ENCODE measurements at regions not wholly inside any gene's neighbourhood (a gene's known extent, or its start where the extent isn't known, plus 50 kb on each side); places are given as distances from the start of the nearest gene placed in this dataset.

DNA sequence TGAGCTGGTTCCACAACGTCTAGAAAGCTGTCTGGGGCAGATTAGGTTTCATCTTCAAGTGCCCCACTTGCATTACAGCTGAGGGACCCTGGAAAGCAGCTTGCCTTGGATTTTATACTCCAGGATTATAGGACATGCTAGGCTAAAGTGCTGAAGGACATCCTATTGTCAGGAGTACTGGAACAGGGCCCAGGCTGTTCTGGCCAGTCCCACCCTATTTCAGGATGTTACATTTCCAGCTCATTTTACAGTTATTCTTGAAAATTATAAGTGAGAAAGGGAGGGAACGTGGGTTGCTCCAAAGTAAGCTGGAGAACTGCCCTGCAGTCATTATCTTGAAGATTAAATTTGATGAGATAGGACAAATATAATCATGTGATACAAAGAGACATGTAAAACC, 71.0 kb upstream of the UGT8 start:
- TF ChIP-seq TEAD4 (CRISPR knock-in tag; IDR thresholded peaks at IDR 0.05) (no peak), CREB1 (CRISPR knock-in tag; IDR thresholded peaks at IDR 0.05) (no peak), ETV6 (CRISPR knock-in tag; IDR thresholded peaks at IDR 0.05) (no peak), GABPB1 (CRISPR knock-in tag; IDR thresholded peaks at IDR 0.05) (no peak), ZNF396 (CRISPR knock-in tag; IDR thresholded peaks at IDR 0.05; ENCODE audit: borderline replicate concordance) (no peak), ATF1 (CRISPR knock-in tag; IDR thresholded peaks at IDR 0.05) (no peak), FOXP1 (CRISPR knock-in tag; IDR thresholded peaks at IDR 0.05; ENCODE audit: borderline replicate concordance) (no peak)
- TF ChIP-seq, protein P1, sequence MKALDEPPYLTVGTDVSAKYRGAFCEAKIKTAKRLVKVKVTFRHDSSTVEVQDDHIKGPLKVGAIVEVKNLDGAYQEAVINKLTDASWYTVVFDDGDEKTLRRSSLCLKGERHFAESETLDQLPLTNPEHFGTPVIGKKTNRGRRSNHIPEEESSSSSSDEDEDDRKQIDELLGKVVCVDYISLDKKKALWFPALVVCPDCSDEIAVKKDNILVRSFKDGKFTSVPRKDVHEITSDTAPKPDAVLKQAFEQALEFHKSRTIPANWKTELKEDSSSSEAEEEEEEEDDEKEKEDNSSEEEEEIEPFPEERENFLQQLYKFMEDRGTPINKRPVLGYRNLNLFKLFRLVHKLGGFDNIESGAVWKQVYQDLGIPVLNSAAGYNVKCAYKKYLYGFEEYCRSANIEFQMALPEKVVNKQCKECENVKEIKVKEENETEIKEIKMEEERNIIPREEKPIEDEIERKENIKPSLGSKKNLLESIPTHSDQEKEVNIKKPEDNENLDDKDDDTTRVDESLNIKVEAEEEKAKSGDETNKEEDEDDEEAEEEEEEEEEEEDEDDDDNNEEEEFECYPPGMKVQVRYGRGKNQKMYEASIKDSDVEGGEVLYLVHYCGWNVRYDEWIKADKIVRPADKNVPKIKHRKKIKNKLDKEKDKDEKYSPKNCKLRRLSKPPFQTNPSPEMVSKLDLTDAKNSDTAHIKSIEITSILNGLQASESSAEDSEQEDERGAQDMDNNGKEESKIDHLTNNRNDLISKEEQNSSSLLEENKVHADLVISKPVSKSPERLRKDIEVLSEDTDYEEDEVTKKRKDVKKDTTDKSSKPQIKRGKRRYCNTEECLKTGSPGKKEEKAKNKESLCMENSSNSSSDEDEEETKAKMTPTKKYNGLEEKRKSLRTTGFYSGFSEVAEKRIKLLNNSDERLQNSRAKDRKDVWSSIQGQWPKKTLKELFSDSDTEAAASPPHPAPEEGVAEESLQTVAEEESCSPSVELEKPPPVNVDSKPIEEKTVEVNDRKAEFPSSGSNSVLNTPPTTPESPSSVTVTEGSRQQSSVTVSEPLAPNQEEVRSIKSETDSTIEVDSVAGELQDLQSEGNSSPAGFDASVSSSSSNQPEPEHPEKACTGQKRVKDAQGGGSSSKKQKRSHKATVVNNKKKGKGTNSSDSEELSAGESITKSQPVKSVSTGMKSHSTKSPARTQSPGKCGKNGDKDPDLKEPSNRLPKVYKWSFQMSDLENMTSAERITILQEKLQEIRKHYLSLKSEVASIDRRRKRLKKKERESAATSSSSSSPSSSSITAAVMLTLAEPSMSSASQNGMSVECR (CRISPR knock-in tag; IDR thresholded peaks at IDR 0.05; ENCODE audit: borderline replicate concordance) = no peak
- TF ChIP-seq, protein P2, sequence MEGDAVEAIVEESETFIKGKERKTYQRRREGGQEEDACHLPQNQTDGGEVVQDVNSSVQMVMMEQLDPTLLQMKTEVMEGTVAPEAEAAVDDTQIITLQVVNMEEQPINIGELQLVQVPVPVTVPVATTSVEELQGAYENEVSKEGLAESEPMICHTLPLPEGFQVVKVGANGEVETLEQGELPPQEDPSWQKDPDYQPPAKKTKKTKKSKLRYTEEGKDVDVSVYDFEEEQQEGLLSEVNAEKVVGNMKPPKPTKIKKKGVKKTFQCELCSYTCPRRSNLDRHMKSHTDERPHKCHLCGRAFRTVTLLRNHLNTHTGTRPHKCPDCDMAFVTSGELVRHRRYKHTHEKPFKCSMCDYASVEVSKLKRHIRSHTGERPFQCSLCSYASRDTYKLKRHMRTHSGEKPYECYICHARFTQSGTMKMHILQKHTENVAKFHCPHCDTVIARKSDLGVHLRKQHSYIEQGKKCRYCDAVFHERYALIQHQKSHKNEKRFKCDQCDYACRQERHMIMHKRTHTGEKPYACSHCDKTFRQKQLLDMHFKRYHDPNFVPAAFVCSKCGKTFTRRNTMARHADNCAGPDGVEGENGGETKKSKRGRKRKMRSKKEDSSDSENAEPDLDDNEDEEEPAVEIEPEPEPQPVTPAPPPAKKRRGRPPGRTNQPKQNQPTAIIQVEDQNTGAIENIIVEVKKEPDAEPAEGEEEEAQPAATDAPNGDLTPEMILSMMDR (IDR thresholded peaks at IDR 0.05) = no peak
- TF ChIP-seq, protein P3, sequence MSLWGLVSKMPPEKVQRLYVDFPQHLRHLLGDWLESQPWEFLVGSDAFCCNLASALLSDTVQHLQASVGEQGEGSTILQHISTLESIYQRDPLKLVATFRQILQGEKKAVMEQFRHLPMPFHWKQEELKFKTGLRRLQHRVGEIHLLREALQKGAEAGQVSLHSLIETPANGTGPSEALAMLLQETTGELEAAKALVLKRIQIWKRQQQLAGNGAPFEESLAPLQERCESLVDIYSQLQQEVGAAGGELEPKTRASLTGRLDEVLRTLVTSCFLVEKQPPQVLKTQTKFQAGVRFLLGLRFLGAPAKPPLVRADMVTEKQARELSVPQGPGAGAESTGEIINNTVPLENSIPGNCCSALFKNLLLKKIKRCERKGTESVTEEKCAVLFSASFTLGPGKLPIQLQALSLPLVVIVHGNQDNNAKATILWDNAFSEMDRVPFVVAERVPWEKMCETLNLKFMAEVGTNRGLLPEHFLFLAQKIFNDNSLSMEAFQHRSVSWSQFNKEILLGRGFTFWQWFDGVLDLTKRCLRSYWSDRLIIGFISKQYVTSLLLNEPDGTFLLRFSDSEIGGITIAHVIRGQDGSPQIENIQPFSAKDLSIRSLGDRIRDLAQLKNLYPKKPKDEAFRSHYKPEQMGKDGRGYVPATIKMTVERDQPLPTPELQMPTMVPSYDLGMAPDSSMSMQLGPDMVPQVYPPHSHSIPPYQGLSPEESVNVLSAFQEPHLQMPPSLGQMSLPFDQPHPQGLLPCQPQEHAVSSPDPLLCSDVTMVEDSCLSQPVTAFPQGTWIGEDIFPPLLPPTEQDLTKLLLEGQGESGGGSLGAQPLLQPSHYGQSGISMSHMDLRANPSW (CRISPR knock-in tag; conservative IDR thresholded peaks at IDR 0.05; ENCODE audit: low read depth) = no peak
- TF ChIP-seq, protein P4, sequence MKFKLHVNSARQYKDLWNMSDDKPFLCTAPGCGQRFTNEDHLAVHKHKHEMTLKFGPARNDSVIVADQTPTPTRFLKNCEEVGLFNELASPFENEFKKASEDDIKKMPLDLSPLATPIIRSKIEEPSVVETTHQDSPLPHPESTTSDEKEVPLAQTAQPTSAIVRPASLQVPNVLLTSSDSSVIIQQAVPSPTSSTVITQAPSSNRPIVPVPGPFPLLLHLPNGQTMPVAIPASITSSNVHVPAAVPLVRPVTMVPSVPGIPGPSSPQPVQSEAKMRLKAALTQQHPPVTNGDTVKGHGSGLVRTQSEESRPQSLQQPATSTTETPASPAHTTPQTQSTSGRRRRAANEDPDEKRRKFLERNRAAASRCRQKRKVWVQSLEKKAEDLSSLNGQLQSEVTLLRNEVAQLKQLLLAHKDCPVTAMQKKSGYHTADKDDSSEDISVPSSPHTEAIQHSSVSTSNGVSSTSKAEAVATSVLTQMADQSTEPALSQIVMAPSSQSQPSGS (CRISPR knock-in tag; IDR thresholded peaks at IDR 0.05; ENCODE audit: borderline replicate concordance, low read depth) = no peak
- TF ChIP-seq, protein P5, sequence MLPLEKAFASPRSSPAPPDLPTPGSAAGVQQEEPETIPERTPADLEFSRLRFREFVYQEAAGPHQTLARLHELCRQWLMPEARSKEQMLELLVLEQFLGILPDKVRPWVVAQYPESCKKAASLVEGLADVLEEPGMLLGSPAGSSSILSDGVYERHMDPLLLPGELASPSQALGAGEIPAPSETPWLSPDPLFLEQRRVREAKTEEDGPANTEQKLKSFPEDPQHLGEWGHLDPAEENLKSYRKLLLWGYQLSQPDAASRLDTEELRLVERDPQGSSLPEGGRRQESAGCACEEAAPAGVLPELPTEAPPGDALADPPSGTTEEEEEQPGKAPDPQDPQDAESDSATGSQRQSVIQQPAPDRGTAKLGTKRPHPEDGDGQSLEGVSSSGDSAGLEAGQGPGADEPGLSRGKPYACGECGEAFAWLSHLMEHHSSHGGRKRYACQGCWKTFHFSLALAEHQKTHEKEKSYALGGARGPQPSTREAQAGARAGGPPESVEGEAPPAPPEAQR (CRISPR knock-in tag; IDR thresholded peaks at IDR 0.05) = no peak
- TF ChIP-seq, protein P6, sequence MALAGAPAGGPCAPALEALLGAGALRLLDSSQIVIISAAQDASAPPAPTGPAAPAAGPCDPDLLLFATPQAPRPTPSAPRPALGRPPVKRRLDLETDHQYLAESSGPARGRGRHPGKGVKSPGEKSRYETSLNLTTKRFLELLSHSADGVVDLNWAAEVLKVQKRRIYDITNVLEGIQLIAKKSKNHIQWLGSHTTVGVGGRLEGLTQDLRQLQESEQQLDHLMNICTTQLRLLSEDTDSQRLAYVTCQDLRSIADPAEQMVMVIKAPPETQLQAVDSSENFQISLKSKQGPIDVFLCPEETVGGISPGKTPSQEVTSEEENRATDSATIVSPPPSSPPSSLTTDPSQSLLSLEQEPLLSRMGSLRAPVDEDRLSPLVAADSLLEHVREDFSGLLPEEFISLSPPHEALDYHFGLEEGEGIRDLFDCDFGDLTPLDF (CRISPR knock-in tag; IDR thresholded peaks at IDR 0.05) = no peak

Data from WTC11 (cell line).